ENCODE measurements at regions not wholly inside any gene's neighbourhood (a gene's known extent, or its start where the extent isn't known, plus 50 kb on each side); places are given as distances from the start of the nearest gene placed in this dataset.

- TF ChIP-seq, protein P1, sequence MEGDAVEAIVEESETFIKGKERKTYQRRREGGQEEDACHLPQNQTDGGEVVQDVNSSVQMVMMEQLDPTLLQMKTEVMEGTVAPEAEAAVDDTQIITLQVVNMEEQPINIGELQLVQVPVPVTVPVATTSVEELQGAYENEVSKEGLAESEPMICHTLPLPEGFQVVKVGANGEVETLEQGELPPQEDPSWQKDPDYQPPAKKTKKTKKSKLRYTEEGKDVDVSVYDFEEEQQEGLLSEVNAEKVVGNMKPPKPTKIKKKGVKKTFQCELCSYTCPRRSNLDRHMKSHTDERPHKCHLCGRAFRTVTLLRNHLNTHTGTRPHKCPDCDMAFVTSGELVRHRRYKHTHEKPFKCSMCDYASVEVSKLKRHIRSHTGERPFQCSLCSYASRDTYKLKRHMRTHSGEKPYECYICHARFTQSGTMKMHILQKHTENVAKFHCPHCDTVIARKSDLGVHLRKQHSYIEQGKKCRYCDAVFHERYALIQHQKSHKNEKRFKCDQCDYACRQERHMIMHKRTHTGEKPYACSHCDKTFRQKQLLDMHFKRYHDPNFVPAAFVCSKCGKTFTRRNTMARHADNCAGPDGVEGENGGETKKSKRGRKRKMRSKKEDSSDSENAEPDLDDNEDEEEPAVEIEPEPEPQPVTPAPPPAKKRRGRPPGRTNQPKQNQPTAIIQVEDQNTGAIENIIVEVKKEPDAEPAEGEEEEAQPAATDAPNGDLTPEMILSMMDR (IDR thresholded peaks at IDR 0.05; ENCODE audit: low read length), result no peak
- no peak for TF ChIP-seq EZH2 (IDR thresholded peaks at IDR 0.05; ENCODE audit: borderline replicate concordance, low read length)
Observed at GRCh38 chr17:51391982-51392654, 131.8 kb downstream of the UTP18 start.
